ENCODE measurements at regions not wholly inside any gene's neighbourhood (a gene's known extent, or its start where the extent isn't known, plus 50 kb on each side); places are given as distances from the start of the nearest gene placed in this dataset.

DNA sequence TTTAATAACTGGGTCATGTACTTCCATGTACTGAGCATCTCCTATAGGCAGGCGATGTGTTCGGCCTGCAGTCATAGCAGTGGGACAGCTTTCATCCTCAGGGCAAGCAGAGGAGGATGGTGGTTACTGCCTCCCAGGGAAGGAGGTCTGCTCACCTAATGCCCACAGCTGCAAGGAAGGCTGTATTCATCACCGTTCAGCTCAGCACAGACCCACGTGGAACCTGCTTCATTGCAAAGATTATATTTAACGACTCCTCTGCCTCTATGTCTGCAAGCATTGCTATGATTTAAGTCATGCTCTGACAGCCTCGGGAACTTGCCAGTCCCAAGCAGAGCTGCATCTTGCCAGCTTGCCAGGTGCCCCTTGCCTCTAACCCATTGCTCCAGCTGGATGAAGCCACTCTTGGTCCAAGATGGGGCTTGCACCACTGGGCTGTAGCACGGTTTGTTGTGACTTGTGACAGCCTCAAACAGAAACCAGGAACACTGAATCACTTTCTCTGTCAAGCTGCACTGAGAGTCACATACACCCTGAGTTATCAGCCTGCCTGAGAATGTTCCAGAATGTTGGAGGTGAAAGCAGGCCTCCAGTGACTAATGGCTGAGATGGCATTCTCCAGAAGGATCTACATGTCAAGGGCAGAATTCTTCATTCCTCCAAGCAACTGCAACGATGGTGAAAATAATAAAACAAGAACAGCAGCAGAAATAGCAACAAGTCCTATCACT is 651.1 kb upstream of the ID2 start:
- Mint-ChIP-seq H3K36me3 (ENCODE audit: low read depth) (no peaks in the 10 kb centered on the region), H3K4me1 (ENCODE audit: low read depth) (peaks cover 2% of the 10 kb centered on the region), H3K9me3 (no peaks in the 10 kb centered on the region), H3K27me3 (no peaks in the 10 kb centered on the region), H3K27ac (no peak overlapping the region), H3K4me3 (no peak overlapping the region)
- intact Hi-C loops (cut with micrococcal nuclease) = no loop called here
- POLR2A ChIA-PET = no interaction called here
- TF ChIP-seq, protein P1, sequence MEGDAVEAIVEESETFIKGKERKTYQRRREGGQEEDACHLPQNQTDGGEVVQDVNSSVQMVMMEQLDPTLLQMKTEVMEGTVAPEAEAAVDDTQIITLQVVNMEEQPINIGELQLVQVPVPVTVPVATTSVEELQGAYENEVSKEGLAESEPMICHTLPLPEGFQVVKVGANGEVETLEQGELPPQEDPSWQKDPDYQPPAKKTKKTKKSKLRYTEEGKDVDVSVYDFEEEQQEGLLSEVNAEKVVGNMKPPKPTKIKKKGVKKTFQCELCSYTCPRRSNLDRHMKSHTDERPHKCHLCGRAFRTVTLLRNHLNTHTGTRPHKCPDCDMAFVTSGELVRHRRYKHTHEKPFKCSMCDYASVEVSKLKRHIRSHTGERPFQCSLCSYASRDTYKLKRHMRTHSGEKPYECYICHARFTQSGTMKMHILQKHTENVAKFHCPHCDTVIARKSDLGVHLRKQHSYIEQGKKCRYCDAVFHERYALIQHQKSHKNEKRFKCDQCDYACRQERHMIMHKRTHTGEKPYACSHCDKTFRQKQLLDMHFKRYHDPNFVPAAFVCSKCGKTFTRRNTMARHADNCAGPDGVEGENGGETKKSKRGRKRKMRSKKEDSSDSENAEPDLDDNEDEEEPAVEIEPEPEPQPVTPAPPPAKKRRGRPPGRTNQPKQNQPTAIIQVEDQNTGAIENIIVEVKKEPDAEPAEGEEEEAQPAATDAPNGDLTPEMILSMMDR (IDR thresholded peaks at IDR 0.05) = no peak
- DNase-seq (no peak), ATAC-seq (no peak)
- CTCF ChIA-PET = interaction anchor here (0.9 kb wide), 1 partner anchor 31 kb away, joined by 3 read pairs; no protein-coding TSS in a partner anchor

DNA sequence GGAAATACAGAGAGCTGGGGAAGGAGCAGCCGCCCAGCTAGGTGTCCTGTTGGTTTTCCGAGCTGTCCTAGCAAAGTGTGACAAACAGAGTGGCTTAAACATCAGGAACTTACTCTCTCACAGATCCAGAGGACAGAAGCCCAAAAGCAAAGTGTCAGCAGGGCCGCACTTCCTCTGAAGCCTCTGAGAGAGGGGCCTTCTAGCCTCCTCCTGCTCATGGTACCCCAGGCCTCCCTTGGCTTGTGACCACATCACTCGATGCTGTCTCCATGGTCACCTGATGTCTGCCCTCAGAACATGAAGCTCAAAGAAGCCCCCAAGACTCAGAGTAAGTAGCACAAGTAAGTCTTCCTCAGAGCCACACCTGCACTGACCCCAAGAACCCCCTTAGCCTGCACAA is 650.5 kb upstream of the ID2 start:
- intact Hi-C loops (cut with micrococcal nuclease) = no loop called here
- CTCF ChIA-PET = interaction anchor here (0.9 kb wide), 1 partner anchor 32 kb away, joined by 3 read pairs; no protein-coding TSS in a partner anchor
- TF ChIP-seq, protein P1 (IDR thresholded peaks at IDR 0.05) = no peak

DNA sequence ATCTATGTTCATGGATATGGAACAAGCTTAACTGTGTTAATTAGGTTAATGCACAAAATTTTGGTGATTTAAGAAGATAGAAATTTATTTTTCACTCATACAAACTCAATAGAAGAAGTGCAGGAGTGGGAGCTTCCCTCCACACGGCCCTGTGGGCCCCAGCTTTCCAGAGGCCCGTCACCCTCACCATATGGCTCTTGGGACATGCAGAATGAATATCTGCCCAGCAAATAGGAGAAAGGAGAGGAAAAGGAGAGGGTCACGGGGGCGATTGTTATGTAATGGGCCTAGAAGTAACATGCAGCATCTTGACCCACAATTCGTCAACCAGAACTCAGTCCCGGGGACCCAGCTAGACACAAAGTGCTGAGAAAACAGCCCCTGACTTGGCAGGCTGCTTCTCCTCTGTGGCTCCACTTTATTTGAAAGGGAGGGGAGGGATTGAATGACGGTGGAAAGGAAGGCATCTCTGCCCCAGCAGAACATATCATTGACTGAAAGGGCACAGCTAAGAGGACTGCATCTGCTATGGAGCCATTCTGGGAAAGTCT is 648.2 kb upstream of the ID2 start:
- Mint-ChIP-seq H3K27me3 (no peaks in the 10 kb centered on the region), H3K4me1 (ENCODE audit: low read depth) (peaks cover 2% of the 10 kb centered on the region), H3K4me3 (no peak overlapping the region), H3K27ac (no peak overlapping the region), H3K36me3 (ENCODE audit: low read depth) (no peaks in the 10 kb centered on the region), H3K9me3 (no peaks in the 10 kb centered on the region)
- ATAC-seq = no peak
- TF ChIP-seq, protein P1 (IDR thresholded peaks at IDR 0.05) = no peak
- intact Hi-C loops (cut with micrococcal nuclease) = no loop called here
- DNase-seq = no peak
- CTCF ChIA-PET = no interaction called here
- POLR2A ChIA-PET = no interaction called here

More for the DNA sequence above, 650.5 kb upstream of the ID2 start:
- POLR2A ChIA-PET = no interaction called here
- Mint-ChIP-seq H3K4me1 (ENCODE audit: low read depth) (peaks cover 2% of the 10 kb centered on the region), H3K9me3 (no peaks in the 10 kb centered on the region), H3K4me3 (no peak overlapping the region), H3K27ac (no peak overlapping the region), H3K27me3 (no peaks in the 10 kb centered on the region), H3K36me3 (ENCODE audit: low read depth) (no peaks in the 10 kb centered on the region)
- DNase-seq (no peak), ATAC-seq (no peak)

DNA sequence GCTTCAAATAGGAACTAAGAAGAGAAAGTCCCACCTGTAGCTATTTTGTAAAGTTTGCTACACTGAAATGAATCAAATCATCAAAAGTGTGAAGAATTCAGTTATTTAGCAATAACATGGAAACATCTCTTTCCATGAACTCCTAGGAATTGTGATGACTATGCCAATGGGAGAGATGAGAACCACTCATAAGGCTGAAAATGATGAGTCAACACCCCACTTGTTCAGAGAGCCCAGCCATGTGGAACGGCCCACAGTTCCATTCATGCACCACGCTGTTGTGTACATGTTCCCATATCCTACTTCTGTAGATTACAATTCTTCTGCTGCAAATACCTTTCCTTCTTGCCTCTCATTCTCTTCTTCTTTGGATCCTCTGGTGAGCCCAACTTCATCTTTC is 645.5 kb upstream of the ID2 start:
- intact Hi-C loops (cut with micrococcal nuclease) = no loop called here
- ATAC-seq (no peak), DNase-seq (no peak)
- ChIA-PET CTCF (no interaction called here), POLR2A (no interaction called here)
- no peaks in the 10 kb centered on the region for H3K27me3 Mint-ChIP-seq
- no peaks in the 10 kb centered on the region for H3K36me3 Mint-ChIP-seq (ENCODE audit: low read depth)
- H3K4me3 Mint-ChIP-seq = no peak overlapping the region
- H3K9me3 Mint-ChIP-seq = no peaks in the 10 kb centered on the region
- no peak overlapping the region for H3K27ac Mint-ChIP-seq
- peaks cover 2% of the 10 kb centered on the region for H3K4me1 Mint-ChIP-seq (ENCODE audit: low read depth)
- TF ChIP-seq, protein P1 (IDR thresholded peaks at IDR 0.05) = no peak

DNA sequence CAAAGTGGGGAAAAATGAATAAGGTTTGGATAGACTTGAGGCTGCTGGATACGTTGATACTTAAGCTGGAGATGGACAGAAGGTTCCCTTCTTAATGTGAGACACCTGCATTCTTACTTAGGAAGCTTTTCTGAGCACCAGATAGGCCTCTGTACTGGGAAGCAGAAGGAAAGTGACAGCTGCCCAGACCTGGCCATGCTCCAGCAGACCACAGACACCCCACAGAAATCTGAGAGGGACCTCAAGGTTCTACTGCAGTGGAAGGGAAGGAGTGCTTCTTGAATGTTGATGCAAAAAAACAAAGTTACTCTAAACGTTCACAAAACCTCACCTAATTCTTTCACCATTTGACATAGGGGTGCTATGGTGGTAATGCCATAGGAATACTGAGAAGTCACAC is 642.1 kb upstream of the ID2 start:
- intact Hi-C loops (cut with micrococcal nuclease) = no loop called here
- Mint-ChIP-seq H3K4me1 (ENCODE audit: low read depth) (no peaks in the 10 kb centered on the region), H3K27ac (no peak overlapping the region), H3K36me3 (ENCODE audit: low read depth) (no peaks in the 10 kb centered on the region), H3K27me3 (no peaks in the 10 kb centered on the region), H3K9me3 (peaks cover 1% of the 10 kb centered on the region), H3K4me3 (no peak overlapping the region)
- ChIA-PET POLR2A (interaction anchor here (0.6 kb wide), 1 partner anchor 670 kb away, joined by 3 read pairs; no protein-coding TSS in a partner anchor), CTCF (no interaction called here)
- no peak for DNase-seq
- TF ChIP-seq, protein P1 (IDR thresholded peaks at IDR 0.05) = no peak
- no peak for ATAC-seq
